ENCODE measurements at regions not wholly inside any gene's neighbourhood (a gene's known extent, or its start where the extent isn't known, plus 50 kb on each side); places are given as distances from the start of the nearest gene placed in this dataset.
"Not testable (repeated sequence)": the region's sequence is repeated elsewhere in the genome, so short reads cannot be mapped to it uniquely, and the experiment has no call there.

- DNase-seq = no peak
These were observed 660.3 kb downstream of the TBC1D22A start for GRCh38 chr22:47422736-47423135.

- no peak for DNase-seq
These were observed 659.4 kb downstream of the TBC1D22A start for GRCh38 chr22:47421846-47422245.

GRCh38 chr22:47420211-47420610 lies 657.8 kb downstream of the TBC1D22A start:
- no peak for DNase-seq

GRCh38 chr22:47419239-47419638 lies 656.8 kb downstream of the TBC1D22A start:
- DNase-seq = no peak

- no peak for DNase-seq
These were observed 655.2 kb downstream of the TBC1D22A start for GRCh38 chr22:47417699-47418098.

- no peak for DNase-seq
These were observed 648.6 kb downstream of the TBC1D22A start for GRCh38 chr22:47411006-47411405.

- no peak for DNase-seq
These were observed 647.3 kb downstream of the TBC1D22A start for GRCh38 chr22:47409539-47410275.

GRCh38 chr22:47408409-47408808 lies 646.0 kb downstream of the TBC1D22A start:
- no peak for DNase-seq

GRCh38 chr22:47407461-47408025 lies 645.1 kb downstream of the TBC1D22A start:
- no peak for DNase-seq

- DNase-seq = no peak
These were observed 644.4 kb downstream of the TBC1D22A start for GRCh38 chr22:47406896-47407295.

GRCh38 chr22:47406180-47406834 lies 643.9 kb downstream of the TBC1D22A start:
- no peak for DNase-seq

GRCh38 chr22:47405222-47405621 lies 642.8 kb downstream of the TBC1D22A start:
- not testable (repeated sequence) for DNase-seq

- DNase-seq = no peak
These were observed 640.6 kb downstream of the TBC1D22A start for GRCh38 chr22:47402876-47403525.

- DNase-seq = no peak
These were observed 639.7 kb downstream of the TBC1D22A start for GRCh38 chr22:47401976-47402770.

- no peak for DNase-seq
These were observed 639.1 kb downstream of the TBC1D22A start for GRCh38 chr22:47401592-47401898.

GRCh38 chr22:47400701-47401591 lies 638.5 kb downstream of the TBC1D22A start:
- no peak for DNase-seq

- not testable (repeated sequence) for DNase-seq
These were observed 637.7 kb downstream of the TBC1D22A start for GRCh38 chr22:47400131-47400530.

- DNase-seq = no peak
These were observed 636.7 kb downstream of the TBC1D22A start for GRCh38 chr22:47398921-47399790.

- no peak for DNase-seq
These were observed 636.0 kb downstream of the TBC1D22A start for GRCh38 chr22:47398491-47398890.

GRCh38 chr22:47397673-47398072 lies 635.2 kb downstream of the TBC1D22A start:
- DNase-seq = no peak

GRCh38 chr22:47396515-47396914 lies 634.1 kb downstream of the TBC1D22A start:
- DNase-seq = no peak
